ENCODE measurements at regions not wholly inside any gene's neighbourhood (a gene's known extent, or its start where the extent isn't known, plus 50 kb on each side); places are given as distances from the start of the nearest gene placed in this dataset.
"Not testable (repeated sequence)": the region's sequence is repeated elsewhere in the genome, so short reads cannot be mapped to it uniquely, and the experiment has no call there.

DNA sequence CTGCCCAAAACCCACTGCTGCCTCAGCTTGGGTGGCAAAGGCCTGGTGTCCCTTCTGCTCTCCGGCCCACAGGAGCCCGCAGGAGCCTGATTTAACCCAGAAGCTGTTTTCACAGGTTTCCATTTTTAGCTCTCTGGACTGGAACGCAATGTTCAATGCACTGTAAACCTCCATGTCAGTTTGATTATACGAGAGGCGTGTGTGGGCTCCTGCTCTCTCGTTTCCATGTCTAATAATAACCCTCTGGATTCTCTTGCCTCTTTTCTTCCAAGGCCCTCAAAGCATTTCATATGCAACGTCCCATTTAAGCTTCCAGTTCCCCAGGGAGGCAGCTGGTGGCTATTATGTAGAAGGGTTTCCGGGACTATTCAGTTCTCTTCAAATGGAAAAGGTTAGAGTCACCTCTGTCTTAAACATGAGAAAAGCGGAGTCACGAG lies 161.1 kb downstream of the SUDS3 start:
- H3K9me3 ChIP-seq, result no peaks in the 10 kb centered on the region
- H3K4me1 ChIP-seq, result peaks cover 26 to 82% (median 81%) of the 10 kb centered on the region in 4 donors
- H3K27ac ChIP-seq (replicated peaks in 1 of 4), result peak overlapping the region; percentile 89 to 96 (median 90)
- WGBS, result 35% methylated on average over 10 of the region's 10 CpGs
- H3K27me3 ChIP-seq, result no peaks in the 10 kb centered on the region
- no peak overlapping the region for H3K4me3 ChIP-seq
- H3K36me3 ChIP-seq, result no peaks in the 10 kb centered on the region
- no peak for DNase-seq (ENCODE audit: extremely low spot score)
- intact Hi-C loops (cut with DNase I), result no loop called here
- no peak for TF ChIP-seq POLR2A (IDR thresholded peaks at IDR 0.05; ENCODE audit: low read depth)
- peak; percentile 90 to 93 for TF ChIP-seq POLR2AphosphoS5 (IDR thresholded peaks at IDR 0.05)
- TF ChIP-seq, protein P1, sequence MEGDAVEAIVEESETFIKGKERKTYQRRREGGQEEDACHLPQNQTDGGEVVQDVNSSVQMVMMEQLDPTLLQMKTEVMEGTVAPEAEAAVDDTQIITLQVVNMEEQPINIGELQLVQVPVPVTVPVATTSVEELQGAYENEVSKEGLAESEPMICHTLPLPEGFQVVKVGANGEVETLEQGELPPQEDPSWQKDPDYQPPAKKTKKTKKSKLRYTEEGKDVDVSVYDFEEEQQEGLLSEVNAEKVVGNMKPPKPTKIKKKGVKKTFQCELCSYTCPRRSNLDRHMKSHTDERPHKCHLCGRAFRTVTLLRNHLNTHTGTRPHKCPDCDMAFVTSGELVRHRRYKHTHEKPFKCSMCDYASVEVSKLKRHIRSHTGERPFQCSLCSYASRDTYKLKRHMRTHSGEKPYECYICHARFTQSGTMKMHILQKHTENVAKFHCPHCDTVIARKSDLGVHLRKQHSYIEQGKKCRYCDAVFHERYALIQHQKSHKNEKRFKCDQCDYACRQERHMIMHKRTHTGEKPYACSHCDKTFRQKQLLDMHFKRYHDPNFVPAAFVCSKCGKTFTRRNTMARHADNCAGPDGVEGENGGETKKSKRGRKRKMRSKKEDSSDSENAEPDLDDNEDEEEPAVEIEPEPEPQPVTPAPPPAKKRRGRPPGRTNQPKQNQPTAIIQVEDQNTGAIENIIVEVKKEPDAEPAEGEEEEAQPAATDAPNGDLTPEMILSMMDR (IDR thresholded peaks at IDR 0.05), result peak in 1 of 3 experiments; percentile 14
- peak; percentile 97 for TF ChIP-seq EP300 (IDR thresholded peaks at IDR 0.05)

DNA sequence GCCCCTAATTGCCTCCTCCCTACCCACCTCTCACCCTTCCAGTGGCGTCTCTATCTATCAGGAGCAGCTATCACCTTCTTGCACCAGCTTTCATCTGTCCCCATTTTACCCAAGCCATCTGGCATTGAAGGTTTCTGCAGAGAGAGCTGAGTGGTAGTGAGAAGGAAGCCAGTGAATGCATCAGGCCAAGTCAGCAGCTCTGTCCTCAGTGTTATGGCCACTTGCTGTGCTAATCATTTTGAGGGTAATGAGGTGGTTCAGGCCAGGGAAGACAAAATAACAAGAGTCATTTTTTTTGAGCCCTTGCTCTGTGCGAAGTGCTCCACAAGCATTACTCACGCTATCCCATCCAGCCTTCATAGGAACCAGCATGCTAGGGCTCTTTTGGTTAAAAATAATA lies 164.7 kb downstream of the SUDS3 start:
- Histone ChIP-seq H3K27me3 (no peaks in the 10 kb centered on the region), H3K4me3 (no peak overlapping the region), H3K4me1 (peaks cover 19 to 64% (median 55%) of the 10 kb centered on the region in 4 donors), H3K36me3 (no peaks in the 10 kb centered on the region), H3K9me3 (no peaks in the 10 kb centered on the region), H3K27ac (replicated peaks in 1 of 4) (peak overlapping the region in 2 of 4 donors; percentile 2 to 96)
- 73% methylated on average over 3 of the region's 3 CpGs for WGBS
- DNase-seq (ENCODE audit: extremely low spot score), result no peak
- intact Hi-C loops (cut with DNase I), result no loop called here
- no peak for TF ChIP-seq POLR2AphosphoS5 (IDR thresholded peaks at IDR 0.05)
- TF ChIP-seq, protein P1 (IDR thresholded peaks at IDR 0.05), result no peak
- no peak for TF ChIP-seq POLR2A (IDR thresholded peaks at IDR 0.05; ENCODE audit: low read depth)
- TF ChIP-seq EP300 (IDR thresholded peaks at IDR 0.05), result no peak

DNA sequence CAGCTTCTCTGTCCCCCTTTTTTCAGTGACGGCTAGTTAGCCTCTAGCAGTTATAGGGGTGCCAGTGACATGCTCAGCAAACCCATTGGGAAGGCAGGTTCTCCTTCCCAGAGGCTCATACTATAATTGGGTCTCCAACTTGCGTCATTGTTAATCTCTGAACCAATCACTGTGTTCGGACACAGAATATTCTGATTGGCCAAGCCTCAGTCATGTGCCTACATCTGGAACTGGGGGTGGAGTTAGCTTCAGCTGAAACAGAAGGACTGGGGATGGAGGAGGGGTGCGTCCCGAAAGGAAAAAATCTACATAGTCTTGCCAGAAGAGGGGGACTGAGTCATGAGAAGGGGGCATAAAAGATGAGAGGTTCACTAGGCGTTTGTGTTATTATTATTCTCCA lies 165.6 kb downstream of the SUDS3 start:
- intact Hi-C loops (cut with DNase I), result no loop called here
- Histone ChIP-seq H3K9me3 (no peaks in the 10 kb centered on the region), H3K27ac (replicated peaks in 1 of 4) (no peak overlapping the region), H3K4me3 (no peak overlapping the region), H3K36me3 (no peaks in the 10 kb centered on the region), H3K27me3 (no peaks in the 10 kb centered on the region), H3K4me1 (peaks cover 11 to 55% (median 46%) of the 10 kb centered on the region in 4 donors)
- DNase-seq (ENCODE audit: extremely low spot score), result no peak
- 94% methylated on average over 6 of the region's 6 CpGs for WGBS
- TF ChIP-seq EP300 (IDR thresholded peaks at IDR 0.05) (no peak), POLR2A (IDR thresholded peaks at IDR 0.05; ENCODE audit: low read depth) (no peak), POLR2AphosphoS5 (IDR thresholded peaks at IDR 0.05) (no peak)
- TF ChIP-seq, protein P1 (IDR thresholded peaks at IDR 0.05), result no peak

DNA sequence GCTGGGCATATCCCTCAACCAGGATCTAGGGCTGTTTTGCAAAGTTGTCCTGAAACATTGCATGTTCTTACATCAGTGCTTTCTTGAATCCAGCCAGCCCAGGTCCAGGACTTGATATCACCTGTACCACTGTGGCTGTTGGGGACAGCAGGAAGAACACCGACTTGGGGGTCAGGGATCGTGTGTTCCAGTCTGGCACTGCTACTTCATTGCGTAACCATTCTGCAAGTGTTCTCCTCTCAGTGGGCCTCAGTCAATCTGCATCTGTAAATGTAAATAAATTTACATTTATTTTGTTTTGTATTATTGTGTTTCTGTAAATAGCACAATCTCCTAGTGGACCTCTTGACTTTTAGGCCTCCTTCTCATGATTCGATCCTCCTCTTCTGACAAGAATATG lies 167.3 kb downstream of the SUDS3 start:
- Histone ChIP-seq H3K27ac (replicated peaks in 1 of 4) (no peak overlapping the region), H3K4me1 (peaks cover 0 to 38% (median 30%) of the 10 kb centered on the region in 4 donors), H3K9me3 (peaks cover 0 to 5% (median 0%) of the 10 kb centered on the region in 4 donors), H3K27me3 (no peaks in the 10 kb centered on the region), H3K36me3 (no peaks in the 10 kb centered on the region), H3K4me3 (no peak overlapping the region)
- 90% methylated on average over 4 of the region's 4 CpGs for WGBS
- no peak for TF ChIP-seq POLR2A (IDR thresholded peaks at IDR 0.05; ENCODE audit: low read depth)
- TF ChIP-seq EP300 (IDR thresholded peaks at IDR 0.05), result no peak
- TF ChIP-seq POLR2AphosphoS5 (IDR thresholded peaks at IDR 0.05), result no peak
- TF ChIP-seq, protein P1 (IDR thresholded peaks at IDR 0.05), result no peak
- intact Hi-C loops (cut with DNase I), result no loop called here
- no peak for DNase-seq (ENCODE audit: extremely low spot score)

DNA sequence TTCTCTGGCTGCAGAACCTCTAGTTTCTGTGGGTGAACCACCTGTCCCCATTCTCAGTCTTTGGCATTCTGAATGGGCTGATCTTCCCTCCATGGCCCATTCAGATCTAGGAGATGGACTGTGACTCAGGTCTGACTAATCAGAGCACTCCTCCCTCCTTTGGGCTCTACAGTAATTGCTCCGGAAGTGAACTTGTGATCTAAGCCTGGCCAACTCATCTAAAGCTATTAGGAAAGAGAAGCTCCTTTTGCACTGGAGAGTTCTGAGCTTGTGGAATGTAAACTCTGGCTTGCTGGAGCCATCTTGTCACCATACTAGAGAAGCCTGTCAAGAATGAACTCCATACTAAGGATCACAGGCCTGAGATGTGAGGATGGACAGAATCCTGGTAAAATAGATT lies 168.2 kb downstream of the SUDS3 start:
- 22% methylated on average over 1 of the region's 1 CpG for WGBS
- peaks cover 0 to 29% (median 21%) of the 10 kb centered on the region in 4 donors for H3K4me1 ChIP-seq

DNA sequence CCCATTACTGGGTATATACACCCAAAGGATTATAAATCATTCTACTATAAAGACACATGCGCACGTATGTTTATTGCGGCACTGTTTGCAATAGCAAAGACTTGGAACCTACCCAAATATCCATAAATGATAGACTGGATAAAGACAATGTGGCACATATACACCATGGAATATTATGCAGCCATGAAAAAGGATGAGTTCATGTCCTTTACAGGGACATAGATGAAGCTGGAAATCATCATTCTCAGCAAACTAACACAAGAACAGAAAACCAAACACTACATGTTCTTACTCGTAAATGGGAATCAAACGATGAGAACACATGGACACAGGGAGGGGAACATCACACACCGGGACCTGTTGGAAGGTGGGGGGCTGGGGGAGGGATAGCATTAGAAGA lies 171.3 kb downstream of the SUDS3 start:
- H3K27ac ChIP-seq (replicated peaks in 1 of 4); H3K36me3 ChIP-seq; H3K4me3 ChIP-seq; H3K9me3 ChIP-seq; H3K27me3 ChIP-seq; intact Hi-C loops (cut with DNase I): not testable (repeated sequence)
- peaks cover 0 to 12% (median 7%) of the 10 kb centered on the region in 4 donors for H3K4me1 ChIP-seq
- WGBS, result 96% methylated on average over 6 of the region's 6 CpGs
- peak; percentile 26 for DNase-seq (ENCODE audit: extremely low spot score)

More for the DNA sequence above, 168.2 kb downstream of the SUDS3 start:
- no peak for TF ChIP-seq POLR2A (IDR thresholded peaks at IDR 0.05; ENCODE audit: low read depth)
- TF ChIP-seq, protein P1 (IDR thresholded peaks at IDR 0.05), result no peak
- no peak for TF ChIP-seq EP300 (IDR thresholded peaks at IDR 0.05)
- peak; percentile 47 to 65 for TF ChIP-seq POLR2AphosphoS5 (IDR thresholded peaks at IDR 0.05)
- no peak overlapping the region for H3K4me3 ChIP-seq
- H3K9me3 ChIP-seq, result peaks cover 0 to 5% (median 0%) of the 10 kb centered on the region in 4 donors
- intact Hi-C loops (cut with DNase I), result no loop called here
- no peaks in the 10 kb centered on the region for H3K36me3 ChIP-seq
- no peak for DNase-seq (ENCODE audit: extremely low spot score)
- H3K27ac ChIP-seq (replicated peaks in 1 of 4), result peak overlapping the region; percentile 23 to 65 (median 43)
- H3K27me3 ChIP-seq, result no peaks in the 10 kb centered on the region
